Suprapubic skin (tissue), 3 donors: ENCODE measurements at regions not wholly inside any gene's neighbourhood (a gene's known extent, or its start where the extent isn't known, plus 50 kb on each side); places are given as distances from the start of the nearest gene placed in this dataset.

Source experiments
- CTCF ChIP-seq, 2 donors: fragments of 200-600 bp in 1 of 2; fragments of 450-650 bp in 1 of 2; sonication (generic) in 1 of 2; IDR thresholded peaks; one replicate each; pipeline ENCODE4 v1.5.1; 2016 to 2019; ENCODE audit warnings: antibody characterized with exemption in 2 of 2, mild to moderate bottlenecking in 1 of 2, moderate library complexity in 1 of 2
- EP300 ChIP-seq: sonication (generic); formaldehyde crosslinking; IDR thresholded peaks from one replicate; pipeline ENCODE4 v1.6.1; 2017; ENCODE audit warnings: antibody characterized with exemption
- POLR2A ChIP-seq, 2 donors: fragments of 450-650 bp; IDR thresholded peaks; one replicate each; pipeline ENCODE4 v1.6.1; 2017; ENCODE audit warnings: antibody characterized with exemption in 2 of 2, mild to moderate bottlenecking in 2 of 2, moderate library complexity in 2 of 2

GRCh38 chr7:18081617-18082016, 54.0 kb upstream of the PRPS1L1 start:
- TF ChIP-seq CTCF (IDR thresholded peaks at IDR 0.05) (no peak), EP300 (no peak), POLR2A (IDR thresholded peaks at IDR 0.05) (no peak)
